ENCODE measurements at regions not wholly inside any gene's neighbourhood (a gene's known extent, or its start where the extent isn't known, plus 50 kb on each side); places are given as distances from the start of the nearest gene placed in this dataset.

- H3K36me3 ChIP-seq (ENCODE audit: low read depth): no peaks in the 10 kb centered on the region
- H2AFZ ChIP-seq: no peak overlapping the region
- DNase-seq: no peak
- no peaks in the 10 kb centered on the region for H4K20me1 ChIP-seq (ENCODE audit: insufficient read depth)
- in situ Hi-C loops (cut with MboI): no loop called here
- 69 to 77% methylated on average over 3 of the region's 3 CpGs for WGBS, 2 experiments (ENCODE audit: low coverage in 1 of 2, low lambda C conversion rate in 2 of 2, missing lambda C conversion rate in 2 of 2)
- H3K9me3 ChIP-seq (ENCODE audit: low read depth): no peaks in the 10 kb centered on the region
- H3K79me2 ChIP-seq (ENCODE audit: insufficient read depth): peaks cover 37% of the 10 kb centered on the region
- peaks cover 15% of the 10 kb centered on the region; the same call in 1 of the 2 replicates for H3F3A ChIP-seq (ENCODE audit: insufficient read depth)
- no peak overlapping the region for H3K4me2 ChIP-seq (ENCODE audit: unreplicated experiment)
- H3K9ac ChIP-seq: no peak overlapping the region
- TF ChIP-seq EZH2phosphoT487 (IDR thresholded peaks at IDR 0.05; ENCODE audit: insufficient read depth, low read depth) (no peak), EZH2 (IDR thresholded peaks at IDR 0.05; ENCODE audit: insufficient read depth, poor library complexity, severe bottlenecking) (no peak)
- H3K27ac ChIP-seq: no peak overlapping the region
- no peaks in the 10 kb centered on the region for H3K9me2 ChIP-seq (ENCODE audit: insufficient read depth)
- no peaks in the 10 kb centered on the region for H3K27me3 ChIP-seq (replicated peaks; ENCODE audit: insufficient read depth)
- H3K4me3 ChIP-seq: no peak overlapping the region
- peaks cover 26% of the 10 kb centered on the region for H3K4me1 ChIP-seq (ENCODE audit: insufficient read depth)
Measured at GRCh38 chr5:168017313-168017712, 274.1 kb upstream of the WWC1 start.

GRCh38 chr5:168019143-168019542 lies 272.3 kb upstream of the WWC1 start:
- H3K4me3 ChIP-seq: no peak overlapping the region
- H3K9me2 ChIP-seq (ENCODE audit: insufficient read depth): no peaks in the 10 kb centered on the region
- H3K27ac ChIP-seq: no peak overlapping the region
- H3K4me2 ChIP-seq (ENCODE audit: unreplicated experiment): no peak overlapping the region
- H3F3A ChIP-seq (ENCODE audit: insufficient read depth): peaks cover 15% of the 10 kb centered on the region; the same call in 1 of the 2 replicates
- 45 to 68% methylated on average over 3 of the region's 3 CpGs for WGBS, 2 experiments (ENCODE audit: low coverage in 1 of 2, low lambda C conversion rate in 2 of 2, missing lambda C conversion rate in 2 of 2)
- TF ChIP-seq EZH2phosphoT487 (IDR thresholded peaks at IDR 0.05; ENCODE audit: insufficient read depth, low read depth) (no peak), EZH2 (IDR thresholded peaks at IDR 0.05; ENCODE audit: insufficient read depth, poor library complexity, severe bottlenecking) (no peak)
- peak; percentile 30 for DNase-seq
- no peak overlapping the region for H2AFZ ChIP-seq
- no peaks in the 10 kb centered on the region for H4K20me1 ChIP-seq (ENCODE audit: insufficient read depth)
- no peak overlapping the region for H3K9ac ChIP-seq
- peaks cover 29% of the 10 kb centered on the region for H3K4me1 ChIP-seq (ENCODE audit: insufficient read depth)
- peaks cover 38% of the 10 kb centered on the region for H3K79me2 ChIP-seq (ENCODE audit: insufficient read depth)
- H3K9me3 ChIP-seq (ENCODE audit: low read depth): no peaks in the 10 kb centered on the region
- no peaks in the 10 kb centered on the region for H3K36me3 ChIP-seq (ENCODE audit: low read depth)
- H3K27me3 ChIP-seq (replicated peaks; ENCODE audit: insufficient read depth): no peaks in the 10 kb centered on the region
- in situ Hi-C loops (cut with MboI): no loop called here

- H3K79me2 ChIP-seq (ENCODE audit: insufficient read depth): peaks cover 36% of the 10 kb centered on the region
- no peak overlapping the region for H3K4me3 ChIP-seq
- TF ChIP-seq EZH2 (IDR thresholded peaks at IDR 0.05; ENCODE audit: insufficient read depth, poor library complexity, severe bottlenecking): no peak
- TF ChIP-seq EZH2phosphoT487 (IDR thresholded peaks at IDR 0.05; ENCODE audit: insufficient read depth, low read depth): no peak
- peaks cover 9% of the 10 kb centered on the region; the same call in 1 of the 2 replicates for H3F3A ChIP-seq (ENCODE audit: insufficient read depth)
- 76 to 77% methylated on average over 11 of the region's 11 CpGs for WGBS, 2 experiments (ENCODE audit: low coverage in 1 of 2, low lambda C conversion rate in 2 of 2, missing lambda C conversion rate in 2 of 2)
- H3K36me3 ChIP-seq (ENCODE audit: low read depth): no peaks in the 10 kb centered on the region
- H3K27me3 ChIP-seq (replicated peaks; ENCODE audit: insufficient read depth): no peaks in the 10 kb centered on the region
- H4K20me1 ChIP-seq (ENCODE audit: insufficient read depth): no peaks in the 10 kb centered on the region
- no peak overlapping the region for H3K27ac ChIP-seq
- DNase-seq: peak; percentile 40
- in situ Hi-C loops (cut with MboI): no loop called here
- no peaks in the 10 kb centered on the region for H3K9me2 ChIP-seq (ENCODE audit: insufficient read depth)
- no peak overlapping the region for H3K9ac ChIP-seq
- peaks cover 23% of the 10 kb centered on the region for H3K4me1 ChIP-seq (ENCODE audit: insufficient read depth)
- no peaks in the 10 kb centered on the region for H3K9me3 ChIP-seq (ENCODE audit: low read depth)
- H2AFZ ChIP-seq: no peak overlapping the region
- H3K4me2 ChIP-seq (ENCODE audit: unreplicated experiment): no peak overlapping the region
Measured at GRCh38 chr5:168020542-168021294, 270.7 kb upstream of the WWC1 start.

GRCh38 chr5:168022446-168023169 lies 268.8 kb upstream of the WWC1 start:
- peak; percentile 15 for DNase-seq
- WGBS, 2 experiments (ENCODE audit: low coverage in 1 of 2, low lambda C conversion rate in 2 of 2, missing lambda C conversion rate in 2 of 2): 44 to 46% methylated on average over 16 of the region's 16 CpGs
- no peaks in the 10 kb centered on the region for H4K20me1 ChIP-seq (ENCODE audit: insufficient read depth)
- no peak overlapping the region for H3K4me3 ChIP-seq
- no peaks in the 10 kb centered on the region for H3K9me3 ChIP-seq (ENCODE audit: low read depth)
- no peak overlapping the region for H3K27ac ChIP-seq
- no peaks in the 10 kb centered on the region for H3K36me3 ChIP-seq (ENCODE audit: low read depth)
- 0 out of 2 replicates have a peak overlapping the region, but pooled peaks have one; percentile 1 for H3K9ac ChIP-seq
- H3K79me2 ChIP-seq (ENCODE audit: insufficient read depth): peaks cover 36% of the 10 kb centered on the region
- 0 out of 2 replicates have a peak, but pooled peaks cover 6% of the 10 kb centered on the region for H3F3A ChIP-seq (ENCODE audit: insufficient read depth)
- H3K4me1 ChIP-seq (ENCODE audit: insufficient read depth): peaks cover 10% of the 10 kb centered on the region; the same call in 1 of the 2 replicates
- H3K27me3 ChIP-seq (replicated peaks; ENCODE audit: insufficient read depth): no peaks in the 10 kb centered on the region
- TF ChIP-seq EZH2 (IDR thresholded peaks at IDR 0.05; ENCODE audit: insufficient read depth, poor library complexity, severe bottlenecking): no peak
- no peaks in the 10 kb centered on the region for H3K9me2 ChIP-seq (ENCODE audit: insufficient read depth)
- H2AFZ ChIP-seq: peak overlapping the region; percentile 2; the same call in 1 of the 2 replicates
- in situ Hi-C loops (cut with MboI): no loop called here
- H3K4me2 ChIP-seq (ENCODE audit: unreplicated experiment): peak overlapping the region; percentile 23
